ENCODE measurements at regions not wholly inside any gene's neighbourhood (a gene's known extent, or its start where the extent isn't known, plus 50 kb on each side); places are given as distances from the start of the nearest gene placed in this dataset.

DNA sequence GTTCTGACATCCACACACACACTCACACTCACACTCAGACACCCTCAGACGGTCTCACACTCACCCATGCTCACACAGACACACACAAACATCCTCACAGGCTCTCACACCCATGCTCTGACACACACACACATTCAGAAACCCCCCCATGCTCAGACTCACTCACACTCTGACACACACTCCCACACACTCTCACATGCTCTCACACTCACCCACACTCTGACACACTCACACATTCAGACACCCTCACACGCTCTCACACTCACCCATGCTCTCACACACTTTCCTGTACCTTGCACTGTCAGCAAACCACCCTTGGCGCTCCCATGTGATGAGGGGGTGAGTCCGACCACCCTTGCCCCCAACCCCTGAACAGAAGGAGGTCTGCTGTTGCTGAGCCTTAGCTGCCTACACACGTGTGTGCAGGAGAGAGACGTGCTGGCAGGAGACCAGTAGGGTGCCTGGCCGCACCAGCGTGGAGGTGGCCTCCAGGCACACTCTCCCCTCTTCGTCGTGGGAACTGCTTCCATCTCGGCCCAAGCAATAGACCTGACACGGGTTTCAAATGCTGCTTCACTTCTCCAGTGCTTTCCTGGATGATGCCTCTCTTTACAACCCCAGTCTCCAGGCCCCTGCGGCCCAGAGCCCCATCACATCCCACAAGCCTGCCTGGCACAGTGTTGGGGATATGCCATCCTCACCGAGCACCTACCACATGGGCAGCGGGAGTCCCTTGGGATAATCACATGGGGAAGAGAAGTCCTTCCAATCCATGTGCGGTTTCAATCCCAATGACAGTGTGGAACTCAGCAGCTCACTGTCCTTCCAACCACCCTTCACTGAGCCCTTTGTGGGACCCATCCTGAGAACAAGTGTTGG is 267.8 kb upstream of the FOXF1 start:
- Histone ChIP-seq H3K9me3 (ENCODE audit: control insufficient read depth, insufficient read depth, low read length) (no peaks in the 10 kb centered on the region), H3K27me3 (ENCODE audit: control insufficient read depth, insufficient read depth, low read length) (no peaks in the 10 kb centered on the region)

DNA sequence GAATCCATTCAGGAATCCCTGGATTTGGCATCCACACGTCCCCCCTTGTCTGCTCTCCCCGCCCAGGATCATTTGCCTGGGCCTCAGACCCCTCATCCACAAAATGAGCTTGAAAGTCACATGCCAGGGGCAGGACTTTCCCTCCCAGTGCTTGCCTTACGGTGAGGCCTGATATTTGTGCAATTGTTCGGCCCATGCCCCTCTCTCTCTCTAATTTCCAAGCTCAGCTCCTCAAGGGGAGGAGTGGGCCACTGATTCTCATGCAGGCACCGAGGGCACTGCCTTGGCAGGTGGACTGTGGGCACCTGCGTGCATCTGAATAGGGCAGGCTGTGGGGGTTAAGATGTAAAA is 267.2 kb upstream of the FOXF1 start:
- Histone ChIP-seq H3K27me3 (ENCODE audit: control insufficient read depth, insufficient read depth, low read length) (no peaks in the 10 kb centered on the region), H3K9me3 (ENCODE audit: control insufficient read depth, insufficient read depth, low read length) (no peaks in the 10 kb centered on the region), H3K4me3 (ENCODE audit: low read depth, low read length) (no peak overlapping the region), H3K36me3 (ENCODE audit: control insufficient read depth, insufficient read depth, low read length) (no peaks in the 10 kb centered on the region), H3K9ac (ENCODE audit: low read depth, low read length) (no peak overlapping the region), H3K4me1 (ENCODE audit: control insufficient read depth, insufficient read depth, low read length) (no peaks in the 10 kb centered on the region)

More for the DNA sequence above, 267.8 kb upstream of the FOXF1 start:
- H3K4me3 ChIP-seq (ENCODE audit: low read depth, low read length) = no peak overlapping the region
- no peaks in the 10 kb centered on the region for H3K4me1 ChIP-seq (ENCODE audit: control insufficient read depth, insufficient read depth, low read length)
- H3K36me3 ChIP-seq (ENCODE audit: control insufficient read depth, insufficient read depth, low read length) = no peaks in the 10 kb centered on the region
- no peak overlapping the region for H3K9ac ChIP-seq (ENCODE audit: low read depth, low read length)

DNA sequence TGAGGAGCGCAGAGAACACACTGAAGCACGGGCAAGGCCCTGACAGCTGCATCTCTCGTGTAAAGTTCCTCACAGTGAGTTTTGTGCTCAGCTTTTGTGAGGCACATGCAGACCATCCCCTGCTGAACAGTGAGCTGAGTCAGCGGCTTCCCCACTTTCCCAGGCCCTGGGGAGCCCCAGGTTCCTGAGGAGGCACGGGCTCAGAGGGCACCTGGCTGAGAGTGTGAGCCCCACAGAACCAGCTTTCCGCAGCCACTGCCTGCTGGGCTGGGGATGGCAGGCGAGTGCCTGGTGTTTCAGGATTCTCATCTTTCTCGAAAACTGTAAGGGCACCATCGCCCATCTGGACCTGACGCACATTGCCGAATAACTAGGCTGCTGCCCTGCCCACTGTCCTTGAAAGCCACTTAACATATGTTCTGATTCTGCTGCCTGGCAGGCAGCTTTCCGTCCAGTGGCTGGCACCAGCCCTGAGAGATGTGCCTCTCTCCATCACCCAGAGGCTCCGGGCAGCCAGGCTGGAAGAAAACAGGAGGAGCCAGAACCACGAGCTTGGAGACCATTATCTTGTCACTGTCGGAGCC is 266.7 kb upstream of the FOXF1 start:
- no peaks in the 10 kb centered on the region for H3K9me3 ChIP-seq (ENCODE audit: control insufficient read depth, insufficient read depth, low read length)
- H3K27me3 ChIP-seq (ENCODE audit: control insufficient read depth, insufficient read depth, low read length) = no peaks in the 10 kb centered on the region
- no peaks in the 10 kb centered on the region for H3K36me3 ChIP-seq (ENCODE audit: control insufficient read depth, insufficient read depth, low read length)
- no peak overlapping the region for H3K4me3 ChIP-seq (ENCODE audit: low read depth, low read length)
- H3K4me1 ChIP-seq (ENCODE audit: control insufficient read depth, insufficient read depth, low read length) = no peaks in the 10 kb centered on the region
- no peak overlapping the region for H3K9ac ChIP-seq (ENCODE audit: low read depth, low read length)

DNA sequence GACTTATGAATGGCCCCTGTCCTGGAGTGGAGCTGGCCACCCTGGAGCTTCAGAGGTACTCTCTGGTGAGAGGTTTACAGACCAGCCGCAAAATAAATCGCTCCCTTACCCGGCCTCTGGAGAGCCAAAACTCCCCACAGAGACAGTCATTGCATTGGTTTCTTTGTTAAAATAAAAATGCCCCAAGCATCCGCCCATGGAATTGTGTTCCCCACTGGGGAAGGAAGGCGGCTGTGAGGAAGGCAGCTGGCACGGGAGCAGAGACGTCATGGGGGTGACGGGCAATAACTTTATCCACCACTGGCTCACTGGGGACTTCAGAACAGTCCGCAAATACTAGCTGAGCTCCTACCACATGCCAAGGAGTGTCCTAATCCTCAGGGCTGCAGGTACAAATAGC is 266.2 kb upstream of the FOXF1 start:
- Histone ChIP-seq H3K9ac (ENCODE audit: low read depth, low read length) (no peak overlapping the region), H3K9me3 (ENCODE audit: control insufficient read depth, insufficient read depth, low read length) (no peaks in the 10 kb centered on the region), H3K4me3 (ENCODE audit: low read depth, low read length) (no peak overlapping the region), H3K36me3 (ENCODE audit: control insufficient read depth, insufficient read depth, low read length) (no peaks in the 10 kb centered on the region), H3K4me1 (ENCODE audit: control insufficient read depth, insufficient read depth, low read length) (no peaks in the 10 kb centered on the region), H3K27me3 (ENCODE audit: control insufficient read depth, insufficient read depth, low read length) (no peaks in the 10 kb centered on the region)

DNA sequence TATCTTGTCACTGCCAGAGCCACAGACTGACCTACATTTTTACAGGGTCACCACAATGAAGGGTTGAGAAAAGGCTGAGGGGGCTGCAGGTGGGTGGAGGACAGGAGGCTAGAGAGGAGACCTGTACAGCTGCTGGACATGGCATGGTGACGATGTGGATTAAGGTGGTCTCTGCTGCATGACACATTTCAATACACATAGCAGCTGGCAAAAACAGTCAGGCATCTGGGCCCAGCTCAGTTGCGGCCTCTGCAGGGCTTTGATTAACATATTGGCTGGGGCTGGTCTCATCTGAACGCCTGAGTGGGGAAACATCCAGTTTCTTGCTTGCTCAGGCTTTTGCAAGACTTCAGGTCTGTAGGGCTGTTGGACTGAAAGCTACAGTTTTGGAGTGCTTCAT is 265.4 kb upstream of the FOXF1 start:
- H3K9ac ChIP-seq (ENCODE audit: low read depth, low read length) = no peak overlapping the region

DNA sequence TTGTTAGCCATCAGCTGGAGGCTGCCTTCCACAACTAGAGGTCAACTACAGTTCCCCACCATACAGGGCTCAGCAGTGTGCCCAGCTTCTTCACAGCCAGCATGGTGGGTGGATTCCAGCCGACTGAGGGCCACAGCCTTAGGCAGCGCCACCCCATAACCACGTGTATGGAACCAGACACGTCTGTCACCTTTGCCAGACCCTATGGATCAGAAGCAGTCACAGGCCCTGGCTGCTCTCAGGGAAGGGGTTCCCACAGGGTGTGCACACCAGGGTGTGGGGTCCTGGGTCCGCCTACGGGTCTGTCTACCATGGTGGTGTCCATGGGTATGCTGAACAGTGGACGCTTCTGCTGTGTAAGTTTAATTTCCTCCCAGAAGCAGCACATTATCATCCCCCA is 265.0 kb upstream of the FOXF1 start:
- Histone ChIP-seq H3K4me3 (ENCODE audit: low read depth, low read length) (no peak overlapping the region), H3K36me3 (ENCODE audit: control insufficient read depth, insufficient read depth, low read length) (no peaks in the 10 kb centered on the region), H3K27me3 (ENCODE audit: control insufficient read depth, insufficient read depth, low read length) (no peaks in the 10 kb centered on the region), H3K4me1 (ENCODE audit: control insufficient read depth, insufficient read depth, low read length) (no peaks in the 10 kb centered on the region), H3K9me3 (ENCODE audit: control insufficient read depth, insufficient read depth, low read length) (no peaks in the 10 kb centered on the region), H3K9ac (ENCODE audit: low read depth, low read length) (no peak overlapping the region)

More for the DNA sequence above, 265.4 kb upstream of the FOXF1 start:
- H3K4me1 ChIP-seq (ENCODE audit: control insufficient read depth, insufficient read depth, low read length) = no peaks in the 10 kb centered on the region
- no peaks in the 10 kb centered on the region for H3K27me3 ChIP-seq (ENCODE audit: control insufficient read depth, insufficient read depth, low read length)
- H3K36me3 ChIP-seq (ENCODE audit: control insufficient read depth, insufficient read depth, low read length) = no peaks in the 10 kb centered on the region
- H3K4me3 ChIP-seq (ENCODE audit: low read depth, low read length) = no peak overlapping the region
- no peaks in the 10 kb centered on the region for H3K9me3 ChIP-seq (ENCODE audit: control insufficient read depth, insufficient read depth, low read length)

- Histone ChIP-seq H3K4me1 (ENCODE audit: control insufficient read depth, insufficient read depth, low read length) (no peaks in the 10 kb centered on the region), H3K9ac (ENCODE audit: low read depth, low read length) (no peak overlapping the region), H3K9me3 (ENCODE audit: control insufficient read depth, insufficient read depth, low read length) (no peaks in the 10 kb centered on the region), H3K36me3 (ENCODE audit: control insufficient read depth, insufficient read depth, low read length) (no peaks in the 10 kb centered on the region), H3K4me3 (ENCODE audit: low read depth, low read length) (no peak overlapping the region), H3K27me3 (ENCODE audit: control insufficient read depth, insufficient read depth, low read length) (no peaks in the 10 kb centered on the region)
These were observed 264.4 kb upstream of the FOXF1 start for GRCh38 chr16:86245895-86246294.

- Histone ChIP-seq H3K9me3 (ENCODE audit: control insufficient read depth, insufficient read depth, low read length) (no peaks in the 10 kb centered on the region), H3K36me3 (ENCODE audit: control insufficient read depth, insufficient read depth, low read length) (no peaks in the 10 kb centered on the region), H3K4me3 (ENCODE audit: low read depth, low read length) (no peak overlapping the region), H3K27me3 (ENCODE audit: control insufficient read depth, insufficient read depth, low read length) (no peaks in the 10 kb centered on the region), H3K4me1 (ENCODE audit: control insufficient read depth, insufficient read depth, low read length) (no peaks in the 10 kb centered on the region), H3K9ac (ENCODE audit: low read depth, low read length) (no peak overlapping the region)
These were observed 261.9 kb upstream of the FOXF1 start for GRCh38 chr16:86248310-86248905.

DNA sequence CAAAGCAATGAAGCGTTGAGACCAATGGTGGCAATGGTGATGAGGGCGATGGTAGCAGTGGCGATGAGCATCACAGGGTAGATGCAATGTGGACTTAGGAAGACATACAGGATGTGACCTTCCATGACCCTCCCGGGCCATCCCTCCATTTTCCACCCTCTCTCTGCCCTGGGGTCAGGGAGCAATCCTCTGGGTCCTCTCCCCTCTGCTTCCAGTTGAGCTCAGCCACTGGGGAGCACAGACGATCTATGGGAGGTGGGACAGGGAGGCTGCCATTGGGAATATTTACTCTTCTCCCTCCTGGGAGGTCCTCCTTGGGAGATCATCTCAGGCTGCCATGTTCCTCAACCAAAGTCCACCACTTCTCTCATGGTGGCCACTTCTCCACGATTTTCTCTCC is 260.7 kb upstream of the FOXF1 start:
- Histone ChIP-seq H3K4me3 (ENCODE audit: low read depth, low read length) (no peak overlapping the region), H3K9ac (ENCODE audit: low read depth, low read length) (no peak overlapping the region), H3K4me1 (ENCODE audit: control insufficient read depth, insufficient read depth, low read length) (no peaks in the 10 kb centered on the region), H3K36me3 (ENCODE audit: control insufficient read depth, insufficient read depth, low read length) (no peaks in the 10 kb centered on the region), H3K9me3 (ENCODE audit: control insufficient read depth, insufficient read depth, low read length) (no peaks in the 10 kb centered on the region), H3K27me3 (ENCODE audit: control insufficient read depth, insufficient read depth, low read length) (no peaks in the 10 kb centered on the region)

DNA sequence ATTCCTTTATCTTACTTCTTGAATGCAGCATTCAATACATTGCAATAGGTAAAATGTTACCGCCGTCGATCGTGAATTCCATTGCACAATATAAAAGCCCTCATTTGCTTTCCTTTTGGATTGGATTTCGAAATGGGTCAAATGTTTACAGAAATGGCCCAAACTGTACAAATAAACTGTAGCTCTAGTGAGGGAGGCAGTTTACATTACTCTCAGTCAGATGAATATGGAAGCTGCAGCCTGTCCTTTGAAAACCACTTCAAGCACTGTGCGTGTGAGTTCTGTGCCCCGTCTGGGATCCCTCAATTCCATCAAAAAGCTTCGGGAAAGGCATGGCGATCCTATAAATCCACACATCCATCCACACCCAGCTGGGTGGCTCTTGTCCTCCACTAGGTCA is 258.6 kb upstream of the FOXF1 start:
- H3K4me3 ChIP-seq (ENCODE audit: low read depth, low read length) = no peak overlapping the region
- H3K9ac ChIP-seq (ENCODE audit: low read depth, low read length) = no peak overlapping the region
- no peaks in the 10 kb centered on the region for H3K4me1 ChIP-seq (ENCODE audit: control insufficient read depth, insufficient read depth, low read length)
- H3K27me3 ChIP-seq (ENCODE audit: control insufficient read depth, insufficient read depth, low read length) = no peaks in the 10 kb centered on the region
- H3K9me3 ChIP-seq (ENCODE audit: control insufficient read depth, insufficient read depth, low read length) = no peaks in the 10 kb centered on the region
- no peaks in the 10 kb centered on the region for H3K36me3 ChIP-seq (ENCODE audit: control insufficient read depth, insufficient read depth, low read length)

DNA sequence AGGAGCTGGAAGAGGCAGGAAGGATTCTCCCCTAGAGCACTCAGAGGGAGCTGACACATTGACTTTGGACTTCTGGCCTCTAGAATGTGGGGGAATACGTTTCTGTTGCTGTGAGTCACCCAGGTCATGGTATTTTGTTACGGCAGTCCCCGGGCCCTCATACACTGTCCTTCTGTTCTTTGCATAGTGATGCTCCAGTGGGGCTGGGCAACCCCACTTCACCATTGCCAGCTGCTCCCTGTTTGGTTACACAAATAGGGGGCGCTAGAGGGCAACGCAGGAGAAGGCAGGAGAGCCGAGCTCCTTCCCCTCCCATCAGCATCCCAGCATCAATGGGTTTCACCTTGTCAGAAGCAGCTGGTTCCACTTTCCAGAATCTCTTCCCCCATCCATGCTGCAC is 257.7 kb upstream of the FOXF1 start:
- H3K9ac ChIP-seq (ENCODE audit: low read depth, low read length) = no peak overlapping the region
- no peaks in the 10 kb centered on the region for H3K4me1 ChIP-seq (ENCODE audit: control insufficient read depth, insufficient read depth, low read length)
- H3K9me3 ChIP-seq (ENCODE audit: control insufficient read depth, insufficient read depth, low read length) = no peaks in the 10 kb centered on the region
- no peak overlapping the region for H3K4me3 ChIP-seq (ENCODE audit: low read depth, low read length)
- no peaks in the 10 kb centered on the region for H3K27me3 ChIP-seq (ENCODE audit: control insufficient read depth, insufficient read depth, low read length)
- H3K36me3 ChIP-seq (ENCODE audit: control insufficient read depth, insufficient read depth, low read length) = no peaks in the 10 kb centered on the region

- H3K4me3 ChIP-seq (ENCODE audit: low read depth, low read length) = no peak overlapping the region
- H3K9ac ChIP-seq (ENCODE audit: low read depth, low read length) = no peak overlapping the region
- H3K27me3 ChIP-seq (ENCODE audit: control insufficient read depth, insufficient read depth, low read length) = no peaks in the 10 kb centered on the region
- no peaks in the 10 kb centered on the region for H3K4me1 ChIP-seq (ENCODE audit: control insufficient read depth, insufficient read depth, low read length)
- no peaks in the 10 kb centered on the region for H3K36me3 ChIP-seq (ENCODE audit: control insufficient read depth, insufficient read depth, low read length)
- H3K9me3 ChIP-seq (ENCODE audit: control insufficient read depth, insufficient read depth, low read length) = no peaks in the 10 kb centered on the region
These were observed 254.4 kb upstream of the FOXF1 start for GRCh38 chr16:86255966-86256365.
